ENCODE measurements at regions not wholly inside any gene's neighbourhood (a gene's known extent, or its start where the extent isn't known, plus 50 kb on each side); places are given as distances from the start of the nearest gene placed in this dataset.
"Not testable (repeated sequence)": the region's sequence is repeated elsewhere in the genome, so short reads cannot be mapped to it uniquely, and the experiment has no call there.

- H3K4me1 ChIP-seq (ENCODE audit: control insufficient read depth in 5 of 5, insufficient read depth in 5 of 5, low read length in 5 of 5), result no peaks in the 10 kb centered on the region
- no peak for TF ChIP-seq CTCF (IDR thresholded peaks at IDR 0.05; ENCODE audit: control extremely low read depth, extremely low read depth)
- no peaks in the 10 kb centered on the region for H3K36me3 ChIP-seq (ENCODE audit: control insufficient read depth in 4 of 4, insufficient read depth in 4 of 4, low read length in 4 of 4)
- H3K4me3 ChIP-seq, result no peak overlapping the region
- no peak overlapping the region for H3K27ac ChIP-seq (ENCODE audit: low read depth in 1 of 2, low read length in 1 of 2)
- no peaks in the 10 kb centered on the region for H3K9me3 ChIP-seq (ENCODE audit: control insufficient read depth in 4 of 4, insufficient read depth in 3 of 4, low read length in 3 of 4)
- no peak for ATAC-seq (ENCODE audit: insufficient read depth, low FRiP score)
- H3K9ac ChIP-seq (ENCODE audit: insufficient read depth in 1 of 2, low read length in 2 of 2), result no peak overlapping the region
- no peaks in the 10 kb centered on the region for H3K27me3 ChIP-seq (ENCODE audit: control insufficient read depth in 3 of 3, insufficient read depth in 3 of 3, low read length in 2 of 3)
- DNase-seq, result no peak
- 60 to 71% methylated on average over 3 of the region's 3 CpGs for WGBS, 2 donors
These were observed 318.4 kb upstream of the RIOK2 start for GRCh38 chr5:97501286-97501964.

GRCh38 chr5:97501965-97502305 is 318.9 kb upstream of the RIOK2 start:
- Histone ChIP-seq H3K27ac (ENCODE audit: low read depth in 1 of 2, low read length in 1 of 2) (no peak overlapping the region), H3K36me3 (ENCODE audit: control insufficient read depth in 4 of 4, insufficient read depth in 4 of 4, low read length in 4 of 4) (no peaks in the 10 kb centered on the region), H3K9ac (ENCODE audit: insufficient read depth in 1 of 2, low read length in 2 of 2) (no peak overlapping the region), H3K9me3 (ENCODE audit: control insufficient read depth in 4 of 4, insufficient read depth in 3 of 4, low read length in 3 of 4) (no peaks in the 10 kb centered on the region), H3K4me1 (ENCODE audit: control insufficient read depth in 5 of 5, insufficient read depth in 5 of 5, low read length in 5 of 5) (no peaks in the 10 kb centered on the region), H3K27me3 (ENCODE audit: control insufficient read depth in 3 of 3, insufficient read depth in 3 of 3, low read length in 2 of 3) (no peaks in the 10 kb centered on the region), H3K4me3 (no peak overlapping the region)
- DNase-seq (no peak), ATAC-seq (ENCODE audit: insufficient read depth, low FRiP score) (no peak)
- 57 to 87% methylated on average over 3 of the region's 3 CpGs for WGBS, 2 donors
- TF ChIP-seq CTCF (IDR thresholded peaks at IDR 0.05; ENCODE audit: control extremely low read depth, extremely low read depth), result no peak

- H3K4me3 ChIP-seq, result no peak overlapping the region
- H3K36me3 ChIP-seq (ENCODE audit: control insufficient read depth in 4 of 4, insufficient read depth in 4 of 4, low read length in 4 of 4), result no peaks in the 10 kb centered on the region
- H3K9me3 ChIP-seq (ENCODE audit: control insufficient read depth in 4 of 4, insufficient read depth in 3 of 4, low read length in 3 of 4), result no peaks in the 10 kb centered on the region
- TF ChIP-seq CTCF (IDR thresholded peaks at IDR 0.05; ENCODE audit: control extremely low read depth, extremely low read depth), result no peak
- H3K4me1 ChIP-seq (ENCODE audit: control insufficient read depth in 5 of 5, insufficient read depth in 5 of 5, low read length in 5 of 5), result no peaks in the 10 kb centered on the region
- WGBS, 2 donors, result 89 to 96% methylated on average over 1 of the region's 1 CpG
- H3K27ac ChIP-seq (ENCODE audit: low read depth in 1 of 2, low read length in 1 of 2), result no peak overlapping the region
- no peak overlapping the region for H3K9ac ChIP-seq (ENCODE audit: insufficient read depth in 1 of 2, low read length in 2 of 2)
- H3K27me3 ChIP-seq (ENCODE audit: control insufficient read depth in 3 of 3, insufficient read depth in 3 of 3, low read length in 2 of 3), result no peaks in the 10 kb centered on the region
- ATAC-seq (ENCODE audit: insufficient read depth, low FRiP score), result no peak
- DNase-seq, result no peak
These were observed 325.8 kb upstream of the RIOK2 start for GRCh38 chr5:97508864-97509263.

- H3K27ac ChIP-seq (ENCODE audit: low read depth in 1 of 2, low read length in 1 of 2); H3K36me3 ChIP-seq (ENCODE audit: control insufficient read depth in 4 of 4, insufficient read depth in 4 of 4, low read length in 4 of 4); ATAC-seq (ENCODE audit: insufficient read depth, low FRiP score); DNase-seq; H3K4me1 ChIP-seq (ENCODE audit: control insufficient read depth in 5 of 5, insufficient read depth in 5 of 5, low read length in 5 of 5); H3K9me3 ChIP-seq (ENCODE audit: control insufficient read depth in 4 of 4, insufficient read depth in 3 of 4, low read length in 3 of 4); H3K4me3 ChIP-seq; H3K27me3 ChIP-seq (ENCODE audit: control insufficient read depth in 3 of 3, insufficient read depth in 3 of 3, low read length in 2 of 3); H3K9ac ChIP-seq (ENCODE audit: insufficient read depth in 1 of 2, low read length in 2 of 2): not testable (repeated sequence)
- 83 to 92% methylated on average over 19 to 22 of the region's 22 CpGs for WGBS, 2 donors
These were observed 336.5 kb upstream of the RIOK2 start for GRCh38 chr5:97519565-97519964.

GRCh38 chr5:97523336-97523735 is 340.3 kb upstream of the RIOK2 start:
- WGBS, 2 donors, result no CpG with 5 or more reads among the region's 2 CpGs
- not testable (repeated sequence) for H3K9ac ChIP-seq (ENCODE audit: insufficient read depth in 1 of 2, low read length in 2 of 2); H3K27ac ChIP-seq (ENCODE audit: low read depth in 1 of 2, low read length in 1 of 2); H3K36me3 ChIP-seq (ENCODE audit: control insufficient read depth in 4 of 4, insufficient read depth in 4 of 4, low read length in 4 of 4); H3K9me3 ChIP-seq (ENCODE audit: control insufficient read depth in 4 of 4, insufficient read depth in 3 of 4, low read length in 3 of 4); H3K4me3 ChIP-seq; H3K27me3 ChIP-seq (ENCODE audit: control insufficient read depth in 3 of 3, insufficient read depth in 3 of 3, low read length in 2 of 3); ATAC-seq (ENCODE audit: insufficient read depth, low FRiP score); H3K4me1 ChIP-seq (ENCODE audit: control insufficient read depth in 5 of 5, insufficient read depth in 5 of 5, low read length in 5 of 5); DNase-seq

Measured in lung (tissue), 11 donors.